GM18909 (cell line): ENCODE measurements at regions not wholly inside any gene's neighbourhood (a gene's known extent, or its start where the extent isn't known, plus 50 kb on each side); places are given as distances from the start of the nearest gene placed in this dataset.

Experiments
- ATAC-seq: cut with Tn5 transposase; IDR thresholded peaks from one replicate; pipeline ENCODE4 v1.9.1; 2021; ENCODE audit warnings: mild to moderate bottlenecking; ENCODE audit not compliant: unreplicated experiment, poor library complexity

GRCh38 chr6:23266536-23266935 is 697.2 kb downstream of the HDGFL1 start:
- no peak for ATAC-seq

DNA sequence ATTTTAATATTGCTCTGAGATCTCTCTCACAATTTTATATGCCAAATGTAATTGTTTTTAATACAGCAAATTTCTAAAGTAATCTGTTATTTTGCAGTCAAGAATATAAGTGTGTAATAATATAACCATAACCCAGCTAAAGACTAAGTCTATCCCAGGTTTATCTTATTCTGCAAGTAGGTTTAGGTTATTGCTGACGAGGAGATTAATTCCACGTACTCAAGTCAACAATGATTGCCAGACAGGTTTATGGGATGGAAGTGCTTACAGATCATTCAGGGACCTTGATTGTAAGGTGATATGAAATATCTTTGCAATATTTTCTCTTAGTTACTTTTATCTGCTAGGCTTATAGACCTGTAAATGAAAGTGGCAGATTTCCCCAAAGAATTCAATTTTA is 698.3 kb downstream of the HDGFL1 start:
- no peak for ATAC-seq

DNA sequence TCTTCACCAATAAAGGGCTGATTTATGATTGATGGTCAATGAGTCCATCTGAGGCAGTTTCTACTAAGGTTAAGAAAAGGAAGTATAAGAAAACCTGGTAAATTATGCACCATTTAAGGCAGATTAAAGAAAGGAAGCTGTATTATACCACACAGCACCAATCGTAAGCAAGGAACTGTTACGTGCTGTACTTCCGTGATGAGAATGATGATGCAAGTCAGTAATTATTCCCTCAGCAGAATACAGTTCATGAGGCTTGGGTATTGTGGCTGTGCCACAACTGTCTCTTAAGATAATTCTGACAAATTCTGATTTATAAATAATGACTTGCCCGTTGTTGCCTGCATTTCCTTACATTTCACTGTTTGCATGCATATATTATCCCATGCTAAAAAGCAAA is 699.0 kb downstream of the HDGFL1 start:
- ATAC-seq, result no peak

DNA sequence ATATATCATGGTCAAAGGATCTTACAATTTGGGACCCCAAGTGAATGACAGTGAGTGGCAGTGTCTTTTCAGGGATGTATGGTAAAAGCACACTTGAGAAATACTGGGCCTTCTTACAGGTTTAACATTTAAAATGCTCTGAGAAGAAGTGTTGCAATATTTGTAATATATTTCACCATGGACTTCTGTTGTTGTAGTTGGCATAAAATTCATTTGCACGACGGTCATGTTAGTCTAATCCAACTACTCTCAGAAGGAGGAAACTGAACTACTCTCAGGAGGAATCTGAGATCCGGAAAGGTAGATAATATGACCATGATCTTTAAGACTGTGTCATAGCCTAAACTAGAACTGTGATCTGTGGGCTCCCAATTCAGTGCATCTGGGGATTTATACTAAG is 700.1 kb downstream of the HDGFL1 start:
- ATAC-seq, result no peak

- ATAC-seq, result no peak
Observed at GRCh38 chr6:23272536-23272935, 703.2 kb downstream of the HDGFL1 start.

DNA sequence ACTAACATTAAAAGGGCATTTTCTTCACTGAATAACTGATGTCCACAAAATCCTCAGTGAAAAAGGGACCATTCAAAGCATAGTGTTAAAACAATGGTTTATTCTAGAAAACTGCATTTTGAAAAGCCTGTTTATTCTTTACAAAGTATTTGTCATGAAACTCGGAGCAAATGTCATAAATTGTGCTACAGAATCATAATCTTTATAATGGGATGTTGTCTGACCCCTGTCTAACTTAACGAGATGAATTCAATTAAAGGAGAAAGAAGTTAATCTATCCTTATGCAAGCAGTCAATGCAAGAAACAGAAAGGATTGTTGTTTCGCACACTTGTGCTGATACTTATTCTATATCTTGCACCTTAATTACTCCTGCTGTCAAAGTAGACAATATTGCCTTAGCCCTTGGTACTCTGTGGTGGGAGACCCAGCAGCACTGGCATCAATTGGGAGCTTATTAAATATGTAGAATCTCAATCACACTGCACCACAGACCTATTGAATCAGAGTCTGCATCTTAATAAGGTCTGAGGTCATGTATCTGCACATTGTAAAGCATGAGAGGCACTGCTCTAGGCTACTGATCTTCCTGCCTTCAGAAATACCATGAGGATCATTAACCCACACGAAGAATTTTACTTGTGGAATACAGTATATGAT is 708.3 kb downstream of the HDGFL1 start:
- ATAC-seq, result no peak

DNA sequence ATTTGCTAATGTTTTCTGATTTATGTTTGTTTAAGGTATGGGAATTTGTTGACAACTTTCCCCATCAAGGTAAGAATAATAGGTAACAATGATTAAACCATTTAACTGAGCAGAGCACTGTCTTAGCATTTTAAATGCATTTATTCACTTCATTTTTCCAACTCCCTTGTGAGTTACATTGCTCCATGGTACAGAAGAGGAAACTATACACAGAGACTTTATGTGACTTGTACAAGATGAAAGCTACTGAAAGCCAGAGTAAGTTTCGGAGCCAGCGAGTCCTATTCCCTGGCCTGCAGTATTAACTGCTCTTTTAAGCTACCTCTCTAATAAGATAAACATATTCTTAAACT is 708.8 kb downstream of the HDGFL1 start:
- no peak for ATAC-seq

- ATAC-seq, result no peak
Observed at GRCh38 chr6:23280437-23280836, 711.1 kb downstream of the HDGFL1 start.

- ATAC-seq, result no peak
Observed at GRCh38 chr6:23282252-23283021, 713.1 kb downstream of the HDGFL1 start.

DNA sequence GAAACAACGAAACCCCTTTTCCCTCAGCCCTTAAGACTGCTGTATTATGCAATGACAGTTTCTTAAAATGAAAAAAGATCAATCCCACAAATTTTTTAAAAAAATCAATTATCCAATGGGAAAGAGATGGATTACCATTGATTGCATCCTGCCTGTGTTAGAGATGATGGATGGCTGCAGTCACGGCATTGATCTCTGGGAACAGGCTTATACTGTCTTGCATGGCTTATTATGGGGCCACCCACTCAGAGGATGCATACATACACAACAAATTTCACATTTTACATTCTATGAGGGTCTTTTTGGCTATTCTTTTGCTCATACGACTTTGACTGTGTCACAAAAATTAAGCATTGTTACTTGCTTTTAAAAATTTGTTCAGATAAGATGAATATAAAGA is 724.3 kb downstream of the HDGFL1 start:
- ATAC-seq, result no peak

DNA sequence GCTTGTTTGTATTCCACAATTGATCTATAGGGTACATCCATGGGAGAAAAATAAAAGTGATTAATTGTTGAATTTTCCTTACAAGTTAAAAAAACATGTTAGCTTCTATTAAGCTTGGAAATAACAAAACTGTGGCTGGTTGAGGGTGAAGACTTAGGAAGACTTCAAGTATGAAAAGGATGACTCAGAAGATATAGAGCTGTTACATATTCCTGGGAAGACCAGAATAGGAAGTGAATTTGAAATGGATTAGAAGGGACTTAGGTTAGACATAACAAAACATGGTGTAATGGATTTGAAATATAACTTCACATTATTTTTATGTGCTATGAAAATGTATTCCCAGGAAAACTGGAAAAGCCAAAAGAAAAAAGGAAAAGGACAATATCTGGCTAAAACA is 732.2 kb downstream of the HDGFL1 start:
- no peak for ATAC-seq

DNA sequence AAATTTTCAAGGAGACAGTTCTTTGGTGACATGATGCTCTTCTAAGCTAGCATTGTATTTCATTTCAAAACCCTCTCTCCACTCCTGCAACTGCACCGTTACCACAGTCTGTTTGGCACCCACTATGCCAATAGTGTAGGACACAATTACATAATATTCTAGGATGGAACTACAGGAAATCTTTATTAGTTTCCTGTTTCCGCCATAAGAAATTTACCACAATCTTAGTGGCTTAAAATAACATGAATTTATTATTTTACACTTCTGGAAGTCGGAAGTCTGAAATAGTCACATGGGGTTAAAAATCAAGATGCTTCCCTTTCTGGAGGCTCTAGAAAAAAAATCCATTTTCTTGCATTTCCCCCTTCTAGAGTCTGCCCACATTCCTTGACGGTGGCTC is 733.1 kb downstream of the HDGFL1 start:
- ATAC-seq, result no peak

DNA sequence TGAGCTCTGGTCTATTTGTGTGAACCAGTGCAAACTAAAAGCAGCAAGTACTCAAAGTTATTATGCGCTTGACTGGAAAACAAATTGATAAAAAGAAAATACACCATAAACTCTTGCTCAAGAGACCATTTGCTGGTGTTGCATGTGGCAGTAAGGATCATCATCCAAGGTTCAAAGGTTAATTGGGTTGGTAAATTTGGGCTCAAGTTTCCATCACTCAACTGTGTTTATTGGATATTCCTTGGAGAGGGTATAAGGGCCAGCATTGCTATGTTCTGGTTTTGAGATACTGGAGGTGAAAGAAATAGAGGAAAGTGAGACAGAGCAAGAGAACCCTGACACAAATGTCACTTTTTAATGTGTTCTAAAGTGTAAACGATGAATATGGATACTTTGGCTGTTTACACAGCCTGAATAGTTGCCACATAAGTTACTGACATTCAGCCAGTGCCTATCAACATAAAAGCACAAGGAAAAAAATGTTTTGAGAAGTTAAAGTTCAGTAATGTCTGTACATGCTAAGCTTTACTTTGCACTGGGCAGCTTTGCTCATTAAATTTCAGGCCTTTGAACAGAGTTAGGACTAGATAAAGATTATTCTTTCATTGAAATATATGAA is 736.1 kb downstream of the HDGFL1 start:
- no peak for ATAC-seq

DNA sequence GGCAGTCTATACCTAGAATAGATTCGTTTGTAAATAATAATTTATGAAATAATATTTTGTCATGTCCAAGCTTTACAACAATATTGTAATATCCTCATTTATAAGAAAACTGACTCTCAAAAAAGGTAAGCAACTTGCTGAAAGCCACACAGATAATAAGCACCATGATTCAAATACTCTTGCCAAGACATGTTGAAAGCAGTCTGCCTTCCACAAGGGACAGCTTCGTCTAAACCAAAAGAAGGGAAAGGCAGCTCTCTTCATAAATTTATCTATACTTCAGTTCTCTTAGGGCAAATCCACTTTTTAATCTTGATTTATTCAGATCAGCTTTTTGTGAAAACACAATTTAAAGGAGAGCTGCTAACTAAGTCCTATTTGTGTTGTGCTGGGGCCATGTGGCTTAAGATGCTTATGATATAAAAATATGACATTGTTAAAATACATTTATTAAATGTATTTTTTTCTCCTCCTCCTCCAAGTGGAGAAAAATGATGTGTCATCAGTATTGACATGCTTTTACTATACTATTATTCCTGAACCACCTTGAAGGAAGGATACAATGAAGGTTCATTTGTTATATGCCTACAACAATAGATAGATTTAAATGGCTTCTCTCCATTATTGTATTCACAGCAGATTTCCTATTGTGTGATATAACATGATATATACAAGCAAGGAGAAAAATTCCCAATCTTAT is 737.0 kb downstream of the HDGFL1 start:
- ATAC-seq, result no peak

GRCh38 chr6:23307516-23307915 is 738.1 kb downstream of the HDGFL1 start:
- no peak for ATAC-seq

- no peak for ATAC-seq
Observed at GRCh38 chr6:23308166-23308565, 738.8 kb downstream of the HDGFL1 start.

DNA sequence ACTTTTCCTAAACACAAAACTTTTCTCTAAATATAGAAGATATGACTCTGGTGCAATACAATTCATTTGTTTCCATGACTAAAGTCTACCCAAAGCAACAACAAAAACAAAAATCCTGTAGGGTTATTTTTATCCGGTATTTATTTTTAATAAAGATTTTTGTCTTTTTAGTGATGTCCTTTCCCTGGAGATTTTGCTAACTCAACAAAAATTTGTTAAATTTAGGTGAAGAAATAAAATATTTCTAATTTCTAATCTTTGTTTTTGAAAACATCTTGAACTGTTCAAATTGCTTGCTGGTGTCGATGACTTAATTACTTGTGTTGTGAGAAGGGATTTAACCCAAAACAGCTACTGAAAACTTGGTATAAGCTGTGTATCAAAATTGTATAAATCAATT is 741.8 kb downstream of the HDGFL1 start:
- no peak for ATAC-seq

- no peak for ATAC-seq
Observed at GRCh38 chr6:23316131-23316530, 746.8 kb downstream of the HDGFL1 start.

DNA sequence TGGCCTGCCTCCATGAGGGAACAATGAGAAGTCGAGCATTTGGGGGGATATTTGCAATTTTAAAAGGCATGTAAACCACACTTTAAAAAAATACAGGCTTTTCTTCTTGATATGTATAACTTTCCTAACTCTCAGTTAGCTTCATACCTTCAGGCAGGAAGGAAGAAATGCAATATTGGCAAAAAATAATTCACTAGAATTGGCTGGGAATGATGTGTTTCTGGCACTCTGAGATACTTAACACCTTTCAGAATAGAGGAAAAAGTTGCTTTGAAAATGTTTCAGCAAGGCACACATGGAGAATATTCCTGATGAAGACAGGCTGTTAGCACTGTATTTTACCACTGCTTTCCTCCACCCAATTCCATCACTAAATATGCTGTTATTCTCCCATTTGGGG is 747.6 kb downstream of the HDGFL1 start:
- no peak for ATAC-seq

GRCh38 chr6:23319582-23319981 is 750.2 kb downstream of the HDGFL1 start:
- ATAC-seq, result no peak

DNA sequence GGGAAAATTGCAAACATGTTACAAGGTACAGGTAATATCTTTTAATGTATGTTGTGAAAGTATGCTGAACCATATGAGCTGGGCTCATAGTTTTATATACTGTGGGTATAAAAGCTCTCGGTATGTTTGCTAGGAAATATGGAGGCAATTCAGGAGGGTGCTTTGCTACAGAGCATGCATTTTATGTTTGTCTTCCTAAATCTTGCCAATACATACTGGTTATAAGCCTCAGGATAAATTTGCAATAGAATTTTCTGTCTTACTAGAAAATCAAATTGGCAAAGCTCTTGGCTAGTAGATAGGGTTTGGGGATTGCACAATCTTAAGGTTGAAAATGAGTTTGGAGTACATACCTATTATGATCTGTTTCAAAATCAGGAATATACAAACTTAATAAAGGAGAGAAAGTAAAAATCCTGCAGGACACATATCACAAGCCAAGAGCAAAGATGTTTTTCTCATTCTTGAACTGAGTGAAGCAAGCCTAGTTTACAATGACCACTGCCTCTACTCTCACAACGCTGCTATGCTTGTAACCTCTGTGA is 751.2 kb downstream of the HDGFL1 start:
- ATAC-seq, result no peak
